ENCODE measurements at regions not wholly inside any gene's neighbourhood (a gene's known extent, or its start where the extent isn't known, plus 50 kb on each side); places are given as distances from the start of the nearest gene placed in this dataset.

DNA sequence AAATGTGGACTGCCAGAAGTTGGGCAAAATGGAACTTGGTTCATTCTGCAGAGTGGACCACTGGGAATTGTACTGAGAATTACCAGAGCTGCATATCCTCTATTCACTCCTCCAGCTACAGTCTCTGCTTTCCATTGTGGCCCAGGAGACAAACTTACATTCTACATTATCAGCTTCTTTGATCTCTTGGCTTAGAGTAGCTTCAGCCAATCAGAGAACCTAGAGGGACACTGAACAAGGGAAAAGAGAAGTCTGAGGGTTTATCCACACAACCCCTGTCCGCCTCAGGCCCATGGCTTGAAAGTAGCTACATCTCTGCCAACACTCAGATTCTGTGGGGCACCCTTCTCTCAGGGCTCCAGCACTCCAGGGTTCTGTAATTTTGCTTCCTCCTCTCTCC lies 251.1 kb downstream of the TRIB2 start:
- H3K4me2 ChIP-seq, result no peak overlapping the region
- FAIRE-seq (no peak), ATAC-seq (no peak), DNase-seq (ENCODE audit: low read depth in 1 of 2, low spot score in 1 of 2) (no peak)
- 6% methylated on average over 1 of the region's 1 CpG for WGBS (ENCODE audit: missing lambda C conversion rate)
- TF ChIP-seq ELK1 (IDR thresholded peaks at IDR 0.05; ENCODE audit: low read depth, low read length) (no peak), ZNF302 (CRISPR knock-in tag; IDR thresholded peaks at IDR 0.05) (no peak), CHD2 (IDR thresholded peaks at IDR 0.05; ENCODE audit: low read length, partially characterized antibody) (no peak), MAX (IDR thresholded peaks at IDR 0.05) (no peak), RFX5 (IDR thresholded peaks at IDR 0.05) (no peak), FOSL2 (IDR thresholded peaks at IDR 0.05) (no peak), FOSL2 (CRISPR knock-in tag; IDR thresholded peaks at IDR 0.05) (no peak), TP53 (CRISPR knock-in tag; IDR thresholded peaks at IDR 0.05) (no peak), JUNB (IDR thresholded peaks at IDR 0.05) (no peak), JUN (IDR thresholded peaks at IDR 0.05) (no peak), TFCP2L1 (CRISPR knock-in tag; IDR thresholded peaks at IDR 0.05) (no peak), ZFP36 (IDR thresholded peaks at IDR 0.05; ENCODE audit: borderline replicate concordance, partially characterized antibody) (no peak), FOXS1 (CRISPR knock-in tag; IDR thresholded peaks at IDR 0.05) (no peak), EP300 (IDR thresholded peaks at IDR 0.05) (no peak), GATA3 (IDR thresholded peaks at IDR 0.05; ENCODE audit: borderline replicate concordance) (no peak), HDAC2 (IDR thresholded peaks at IDR 0.05) (no peak), NPAS2 (CRISPR knock-in tag; IDR thresholded peaks at IDR 0.05; ENCODE audit: borderline replicate concordance) (no peak), NR3C1 (IDR thresholded peaks at IDR 0.05) (no peak), MAFK (IDR thresholded peaks at IDR 0.05; ENCODE audit: partially characterized antibody) (no peak)
- TF ChIP-seq, protein P1, sequence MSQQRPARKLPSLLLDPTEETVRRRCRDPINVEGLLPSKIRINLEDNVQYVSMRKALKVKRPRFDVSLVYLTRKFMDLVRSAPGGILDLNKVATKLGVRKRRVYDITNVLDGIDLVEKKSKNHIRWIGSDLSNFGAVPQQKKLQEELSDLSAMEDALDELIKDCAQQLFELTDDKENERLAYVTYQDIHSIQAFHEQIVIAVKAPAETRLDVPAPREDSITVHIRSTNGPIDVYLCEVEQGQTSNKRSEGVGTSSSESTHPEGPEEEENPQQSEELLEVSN (IDR thresholded peaks at IDR 0.05; ENCODE audit: borderline replicate concordance, low read depth), result no peak
- POLR2A ChIA-PET, result no interaction called here
- H3K4me1 ChIP-seq, result no peaks in the 10 kb centered on the region
- no peaks in the 10 kb centered on the region for H3K9me3 ChIP-seq
- H3K4me3 ChIP-seq, result no peak overlapping the region
- CTCF ChIA-PET, result interaction anchor here (0.6 to 2.5 kb wide), 5 partner anchors 14 to 40 kb away, joined by 3 to 7 read pairs (median 3); no protein-coding TSS in a partner anchor
- no peak overlapping the region for H3K27ac ChIP-seq

DNA sequence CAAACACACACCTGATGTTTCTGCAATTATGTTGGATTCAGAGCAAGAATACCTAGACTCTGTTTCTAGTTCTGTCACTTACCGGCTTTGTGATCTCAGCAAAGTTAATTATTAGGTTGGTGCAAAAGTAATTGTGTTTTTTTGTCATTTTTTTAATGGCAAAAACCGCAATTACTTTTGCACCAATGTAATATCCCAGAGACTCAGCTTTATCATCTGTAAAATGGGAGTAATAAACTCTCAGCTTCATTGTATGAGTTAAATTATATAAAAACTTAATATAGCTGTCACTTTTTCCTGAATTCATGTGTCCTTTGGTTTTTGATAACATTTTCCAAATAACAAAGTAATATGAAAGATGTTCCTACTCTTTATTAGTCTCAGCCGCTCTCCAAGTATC lies 251.7 kb downstream of the TRIB2 start:
- POLR2A ChIA-PET, result no interaction called here
- 3% methylated on average over 3 of the region's 3 CpGs for WGBS (ENCODE audit: missing lambda C conversion rate)
- FAIRE-seq (no peak), DNase-seq (ENCODE audit: low read depth in 1 of 2, low spot score in 1 of 2) (no peak), ATAC-seq (no peak)
- CTCF ChIA-PET, result interaction anchor here (0.6 to 2.5 kb wide), 4 partner anchors 15 to 38 kb away, joined by 3 to 7 read pairs (median 3); no protein-coding TSS in a partner anchor
- TF ChIP-seq CHD4 (IDR thresholded peaks at IDR 0.05; ENCODE audit: borderline replicate concordance) (no peak), CBX8 (IDR thresholded peaks at IDR 0.05) (no peak)
- no peaks in the 10 kb centered on the region for H3K9me3 ChIP-seq
- H3K4me1 ChIP-seq, result no peaks in the 10 kb centered on the region
- H3K27ac ChIP-seq, result no peak overlapping the region
- no peak overlapping the region for H3K4me3 ChIP-seq
- no peak overlapping the region for H3K4me2 ChIP-seq

DNA sequence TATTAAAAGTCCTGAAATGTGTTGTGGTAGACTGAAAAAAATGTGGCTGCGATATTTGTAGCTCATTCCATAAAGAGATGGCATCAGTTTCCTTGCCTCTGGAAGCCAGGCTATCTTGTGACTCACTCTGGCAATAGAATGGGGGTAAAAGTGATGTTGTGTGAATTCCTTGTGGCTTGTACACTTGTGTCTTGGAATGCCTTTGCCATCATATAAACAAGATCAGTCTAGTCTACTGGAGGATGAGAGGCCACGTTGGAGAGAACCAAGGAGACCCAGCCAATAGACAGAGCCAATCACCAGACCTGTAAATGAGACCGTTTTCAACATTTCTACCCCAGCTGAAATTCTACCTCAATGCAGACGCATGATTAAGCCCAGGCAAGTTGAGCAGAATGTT lies 254.1 kb downstream of the TRIB2 start:
- POLR2A ChIA-PET, result no interaction called here
- no peak overlapping the region for H3K4me3 ChIP-seq
- CTCF ChIA-PET, result no interaction called here
- H3K27ac ChIP-seq, result no peak overlapping the region
- no peak for TF ChIP-seq EP300 (IDR thresholded peaks at IDR 0.05)
- TF ChIP-seq EHMT2 (IDR thresholded peaks at IDR 0.05; ENCODE audit: low read depth), result no peak
- TF ChIP-seq TP53 (CRISPR knock-in tag; IDR thresholded peaks at IDR 0.05), result no peak
- no peak for TF ChIP-seq USF2 (IDR thresholded peaks at IDR 0.05)
- no peak for TF ChIP-seq CHD4 (IDR thresholded peaks at IDR 0.05; ENCODE audit: borderline replicate concordance)
- no peak for TF ChIP-seq ESRRA (IDR thresholded peaks at IDR 0.05; ENCODE audit: borderline replicate concordance, low read length)
- no peak for TF ChIP-seq ZFP36 (IDR thresholded peaks at IDR 0.05; ENCODE audit: borderline replicate concordance, partially characterized antibody)
- no peak for TF ChIP-seq HES2 (IDR thresholded peaks at IDR 0.05)
- no peak for TF ChIP-seq PHF8 (IDR thresholded peaks at IDR 0.05; ENCODE audit: borderline replicate concordance, low read depth)
- no peak for TF ChIP-seq PBX3 (IDR thresholded peaks at IDR 0.05)
- no peak for TF ChIP-seq FOSB (CRISPR knock-in tag; IDR thresholded peaks at IDR 0.05)
- TF ChIP-seq FOXS1 (CRISPR knock-in tag; IDR thresholded peaks at IDR 0.05), result no peak
- TF ChIP-seq POLR2A (IDR thresholded peaks at IDR 0.05; ENCODE audit: low read length), result no peak
- no peak for TF ChIP-seq CEBPB (IDR thresholded peaks at IDR 0.05)
- no peak for TF ChIP-seq RCOR1 (IDR thresholded peaks at IDR 0.05; ENCODE audit: low read depth, low read length)
- H3K9me3 ChIP-seq, result no peaks in the 10 kb centered on the region
- no peak for FAIRE-seq
- no peak for DNase-seq (ENCODE audit: low read depth in 1 of 2, low spot score in 1 of 2)
- H3K4me2 ChIP-seq, result no peak overlapping the region
- no peak for ATAC-seq
- WGBS (ENCODE audit: missing lambda C conversion rate), result 2% methylated on average over 4 of the region's 4 CpGs
- H3K4me1 ChIP-seq, result no peaks in the 10 kb centered on the region

Data from A549 (cell line).